ENCODE measurements at regions not wholly inside any gene's neighbourhood (a gene's known extent, or its start where the extent isn't known, plus 50 kb on each side); places are given as distances from the start of the nearest gene placed in this dataset.

GRCh38 chr11:110989428-110990133 lies 255.9 kb upstream of the POU2AF2 start:
- ATAC-seq: no peak
- DNase-seq: no peak
- no peak for TF ChIP-seq CTCF (IDR thresholded peaks at IDR 0.05)
- H3K4me3 ChIP-seq: no peak overlapping the region
- H3K4me1 ChIP-seq (ENCODE audit: low read depth): no peaks in the 10 kb centered on the region
- intact Hi-C loops (cut with DNase I, micrococcal nuclease): no loop called here
- no peaks in the 10 kb centered on the region for H3K36me3 ChIP-seq (ENCODE audit: low read depth)
- H3K9me3 ChIP-seq: no peaks in the 10 kb centered on the region

GRCh38 chr11:110988671-110989070 lies 256.9 kb upstream of the POU2AF2 start:
- ATAC-seq: no peak
- no peaks in the 10 kb centered on the region for H3K36me3 ChIP-seq (ENCODE audit: low read depth)
- no peak for DNase-seq
- TF ChIP-seq CTCF (IDR thresholded peaks at IDR 0.05): no peak
- H3K4me3 ChIP-seq: no peak overlapping the region
- no peaks in the 10 kb centered on the region for H3K9me3 ChIP-seq
- intact Hi-C loops (cut with DNase I, micrococcal nuclease): no loop called here
- H3K4me1 ChIP-seq (ENCODE audit: low read depth): no peaks in the 10 kb centered on the region

- no peak for DNase-seq
- intact Hi-C loops (cut with DNase I, micrococcal nuclease): no loop called here
- no peak for TF ChIP-seq CTCF (IDR thresholded peaks at IDR 0.05)
- Histone ChIP-seq H3K4me1 (ENCODE audit: low read depth) (no peaks in the 10 kb centered on the region), H3K36me3 (ENCODE audit: low read depth) (no peaks in the 10 kb centered on the region), H3K4me3 (no peak overlapping the region), H3K9me3 (no peaks in the 10 kb centered on the region)
- ATAC-seq: no peak
Observed at GRCh38 chr11:110986016-110986415, 259.5 kb upstream of the POU2AF2 start.

- ATAC-seq (no peak), DNase-seq (no peak)
- intact Hi-C loops (cut with DNase I, micrococcal nuclease): no loop called here
- no peaks in the 10 kb centered on the region for H3K4me1 ChIP-seq (ENCODE audit: low read depth)
- no peak overlapping the region for H3K4me3 ChIP-seq
- TF ChIP-seq CTCF (IDR thresholded peaks at IDR 0.05): no peak
- no peaks in the 10 kb centered on the region for H3K36me3 ChIP-seq (ENCODE audit: low read depth)
- H3K9me3 ChIP-seq: no peaks in the 10 kb centered on the region
Observed at GRCh38 chr11:110985547-110985946, 260.0 kb upstream of the POU2AF2 start.

GRCh38 chr11:110984693-110985092 lies 260.8 kb upstream of the POU2AF2 start:
- Histone ChIP-seq H3K36me3 (ENCODE audit: low read depth) (no peaks in the 10 kb centered on the region), H3K4me3 (no peak overlapping the region), H3K4me1 (ENCODE audit: low read depth) (no peaks in the 10 kb centered on the region), H3K9me3 (no peaks in the 10 kb centered on the region)
- ATAC-seq (no peak), DNase-seq (no peak)
- no peak for TF ChIP-seq CTCF (IDR thresholded peaks at IDR 0.05)
- intact Hi-C loops (cut with DNase I, micrococcal nuclease): no loop called here

- Histone ChIP-seq H3K4me3 (no peak overlapping the region), H3K36me3 (ENCODE audit: low read depth) (no peaks in the 10 kb centered on the region), H3K4me1 (ENCODE audit: low read depth) (no peaks in the 10 kb centered on the region), H3K9me3 (no peaks in the 10 kb centered on the region)
- DNase-seq: no peak
- no peak for ATAC-seq
- TF ChIP-seq CTCF (IDR thresholded peaks at IDR 0.05): no peak
- intact Hi-C loops (cut with DNase I, micrococcal nuclease): no loop called here
Observed at GRCh38 chr11:110984147-110984546, 261.4 kb upstream of the POU2AF2 start.
